Spleen (tissue), 7 donors: ENCODE measurements at regions not wholly inside any gene's neighbourhood (a gene's known extent, or its start where the extent isn't known, plus 50 kb on each side); places are given as distances from the start of the nearest gene placed in this dataset.

Source experiments
- POLR2A ChIP-seq, 3 donors: fragments of 450-650 bp; IDR thresholded peaks; one replicate each; pipeline ENCODE4 v1.5.1; 2017; ENCODE audit warnings: antibody characterized with exemption in 3 of 3, mild to moderate bottlenecking in 1 of 3
- POLR2AphosphoS5 ChIP-seq, 3 donors: sonication (generic); formaldehyde crosslinking; IDR thresholded peaks; one replicate each; pipeline ENCODE4 v1.5.1; 2017; ENCODE audit warnings: antibody characterized with exemption in 3 of 3
- TF ChIP-seq, protein P1 (sequence below), 11 experiments: fragments of 200-600 bp in 7 of 11; fragments of 450-650 bp in 4 of 11; sonication (generic) in 4 of 11; IDR thresholded peaks in 8 of 11; conservative IDR thresholded peaks in 3 of 11; 1 replicate in 7 of 11; 2 replicates in 4 of 11; pipeline versions ENCODE4 v1.4.0 to v1.8.0; 2016 to 2021; ENCODE audit warnings: antibody characterized with exemption in 11 of 11, inconsistent platforms in 4 of 11, mild to moderate bottlenecking in 1 of 11
- donor health status: DM: no; HTN: no; CAD: no; lungs with moderate emphysema.
- donor health status: DM: no; HTN: no; CAD: no.
- donor health status: DM: no; HTN: no; CAD: no.

DNA sequence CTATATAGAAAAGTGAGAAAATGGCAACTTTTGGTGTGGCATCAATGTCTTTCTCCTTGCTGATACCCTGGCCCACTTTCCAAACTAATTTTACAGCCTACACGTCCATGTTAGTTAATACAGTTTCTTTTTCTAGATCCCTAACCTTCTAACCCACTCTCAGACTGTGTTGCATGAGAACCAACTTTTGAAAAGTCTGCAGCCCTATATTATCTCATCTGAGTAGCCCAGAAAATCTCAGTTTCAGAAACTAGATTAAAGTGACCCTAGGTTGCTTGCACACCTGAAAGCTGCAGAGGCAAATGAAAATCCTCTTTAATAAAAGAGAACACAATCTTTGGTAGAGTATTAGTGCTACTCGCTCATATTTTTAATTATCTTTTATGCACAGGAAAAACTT lies 371.6 kb upstream of the EMCN start:
- TF ChIP-seq, protein P1, sequence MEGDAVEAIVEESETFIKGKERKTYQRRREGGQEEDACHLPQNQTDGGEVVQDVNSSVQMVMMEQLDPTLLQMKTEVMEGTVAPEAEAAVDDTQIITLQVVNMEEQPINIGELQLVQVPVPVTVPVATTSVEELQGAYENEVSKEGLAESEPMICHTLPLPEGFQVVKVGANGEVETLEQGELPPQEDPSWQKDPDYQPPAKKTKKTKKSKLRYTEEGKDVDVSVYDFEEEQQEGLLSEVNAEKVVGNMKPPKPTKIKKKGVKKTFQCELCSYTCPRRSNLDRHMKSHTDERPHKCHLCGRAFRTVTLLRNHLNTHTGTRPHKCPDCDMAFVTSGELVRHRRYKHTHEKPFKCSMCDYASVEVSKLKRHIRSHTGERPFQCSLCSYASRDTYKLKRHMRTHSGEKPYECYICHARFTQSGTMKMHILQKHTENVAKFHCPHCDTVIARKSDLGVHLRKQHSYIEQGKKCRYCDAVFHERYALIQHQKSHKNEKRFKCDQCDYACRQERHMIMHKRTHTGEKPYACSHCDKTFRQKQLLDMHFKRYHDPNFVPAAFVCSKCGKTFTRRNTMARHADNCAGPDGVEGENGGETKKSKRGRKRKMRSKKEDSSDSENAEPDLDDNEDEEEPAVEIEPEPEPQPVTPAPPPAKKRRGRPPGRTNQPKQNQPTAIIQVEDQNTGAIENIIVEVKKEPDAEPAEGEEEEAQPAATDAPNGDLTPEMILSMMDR (IDR thresholded peaks at IDR 0.05 in 8 of 11, conservative IDR thresholded peaks at IDR 0.05 in 3 of 11), result no peak
- TF ChIP-seq POLR2A (IDR thresholded peaks at IDR 0.05), result no peak
- TF ChIP-seq POLR2AphosphoS5 (IDR thresholded peaks at IDR 0.05), result no peak
